Esophagus (tissue), 2 donors: ENCODE measurements at regions not wholly inside any gene's neighbourhood (a gene's known extent, or its start where the extent isn't known, plus 50 kb on each side); places are given as distances from the start of the nearest gene placed in this dataset.

Experiments used
- H3K27ac ChIP-seq, 2 donors: one replicate each; pipeline ENCODE4 v1.5.1; 2013; ENCODE audit warnings: low read depth in 2 of 2, mild to moderate bottlenecking in 2 of 2, inconsistent platforms in 1 of 2, low read length in 1 of 2, moderate library complexity in 1 of 2
- H3K27me3 ChIP-seq, 2 donors: one replicate each; pipeline ENCODE4 v1.6.1; 2013; ENCODE audit warnings: low read length in 2 of 2, control low read depth in 1 of 2, mild to moderate bottlenecking in 1 of 2; ENCODE audit not compliant: insufficient read depth in 2 of 2, control insufficient read depth in 1 of 2
- H3K36me3 ChIP-seq, 2 donors: one replicate each; pipeline ENCODE4 v1.6.1; 2013; ENCODE audit warnings: low read length in 1 of 2; ENCODE audit not compliant: control insufficient read depth in 2 of 2, insufficient read depth in 2 of 2
- H3K4me1 ChIP-seq, 2 donors: one replicate each; pipeline ENCODE4 v1.6.1; 2013; ENCODE audit warnings: low read length in 1 of 2; ENCODE audit not compliant: control insufficient read depth in 2 of 2, insufficient read depth in 2 of 2
- H3K4me3 ChIP-seq, 2 donors: one replicate each; pipeline ENCODE4 v1.5.1; 2013; ENCODE audit warnings: low read length in 2 of 2, mild to moderate bottlenecking in 2 of 2, low read depth in 1 of 2, moderate library complexity in 1 of 2
- H3K9me3 ChIP-seq, 2 donors: one replicate each; pipeline ENCODE4 v1.6.1; 2013; ENCODE audit warnings: mild to moderate bottlenecking in 2 of 2, low read depth in 1 of 2, low read length in 1 of 2, moderate library complexity in 1 of 2; ENCODE audit not compliant: control insufficient read depth in 2 of 2, insufficient read depth in 1 of 2
- WGBS, 2 donors: extraction: QIAGEN DNeasy Blood & Tissue Kit; methylation state at CpG; one replicate each; pipeline ENCODE4 v1.1.7; 2013; 5-methylcytosine and 5-hydroxymethylcytosine counted together
- donor health status: healthy with polysubstance abuse.
- donor health status: Bipolar disorder and iron deficiency.

DNA sequence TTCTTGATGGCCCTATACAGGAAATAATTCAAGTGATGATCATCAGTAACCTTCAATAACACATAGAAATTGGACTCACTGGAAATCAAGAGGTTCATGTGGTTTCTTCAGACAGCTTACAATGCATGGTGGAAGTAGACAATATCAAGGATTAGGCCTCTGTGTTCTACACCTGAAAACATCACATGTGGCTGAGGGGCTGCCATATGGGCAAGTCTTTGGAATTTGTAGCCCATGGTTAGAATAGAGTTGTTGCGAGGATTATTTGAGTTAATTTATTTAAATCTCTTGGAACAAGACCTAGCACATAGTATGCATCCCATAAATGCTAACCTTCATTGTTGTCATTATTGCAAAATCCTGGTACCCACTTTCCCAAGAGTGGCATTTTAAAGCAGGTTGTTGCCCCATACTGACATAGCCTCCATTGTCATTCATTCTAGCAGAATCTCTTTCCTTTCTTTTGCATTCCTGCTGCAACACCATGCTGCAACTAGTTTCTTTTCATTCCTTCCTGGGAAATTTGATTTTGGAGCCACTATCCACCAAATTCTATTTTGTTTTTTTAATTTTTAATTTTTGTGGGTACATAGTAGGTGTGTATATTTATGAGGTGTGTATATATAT lies 352.7 kb upstream of the NAV3 start:
- no peaks in the 10 kb centered on the region for H3K36me3 ChIP-seq
- 88 to 98% methylated on average over 1 of the region's 1 CpG for WGBS, 2 donors
- no peak overlapping the region for H3K4me3 ChIP-seq
- H3K4me1 ChIP-seq: no peaks in the 10 kb centered on the region
- H3K27me3 ChIP-seq: no peaks in the 10 kb centered on the region
- H3K9me3 ChIP-seq: no peaks in the 10 kb centered on the region
- no peak overlapping the region for H3K27ac ChIP-seq

DNA sequence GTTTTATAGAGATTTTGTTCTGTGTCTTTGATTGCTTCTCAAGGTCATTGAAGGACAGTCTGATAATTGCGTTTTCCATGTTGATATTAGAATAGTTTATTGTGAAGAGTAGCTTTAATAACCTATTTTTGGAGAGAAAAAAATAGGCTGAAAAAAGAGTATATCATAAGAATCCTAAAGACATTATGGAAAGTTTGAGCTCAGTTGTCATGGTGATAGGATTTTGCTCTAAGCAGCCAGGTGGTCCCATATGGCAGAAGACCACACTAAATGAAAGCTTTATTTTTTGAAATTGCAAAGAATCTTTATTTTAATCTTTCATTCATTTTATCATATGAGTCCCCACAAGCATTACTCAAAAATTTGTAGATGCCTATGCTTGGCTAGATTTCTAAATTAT lies 358.9 kb upstream of the NAV3 start:
- no peaks in the 10 kb centered on the region for H3K4me1 ChIP-seq
- H3K27ac ChIP-seq: no peak overlapping the region
- no peaks in the 10 kb centered on the region for H3K36me3 ChIP-seq
- H3K4me3 ChIP-seq: no peak overlapping the region
- 60 to 77% methylated on average over 1 of the region's 1 CpG for WGBS, 2 donors
- H3K9me3 ChIP-seq: no peaks in the 10 kb centered on the region
- no peaks in the 10 kb centered on the region for H3K27me3 ChIP-seq

DNA sequence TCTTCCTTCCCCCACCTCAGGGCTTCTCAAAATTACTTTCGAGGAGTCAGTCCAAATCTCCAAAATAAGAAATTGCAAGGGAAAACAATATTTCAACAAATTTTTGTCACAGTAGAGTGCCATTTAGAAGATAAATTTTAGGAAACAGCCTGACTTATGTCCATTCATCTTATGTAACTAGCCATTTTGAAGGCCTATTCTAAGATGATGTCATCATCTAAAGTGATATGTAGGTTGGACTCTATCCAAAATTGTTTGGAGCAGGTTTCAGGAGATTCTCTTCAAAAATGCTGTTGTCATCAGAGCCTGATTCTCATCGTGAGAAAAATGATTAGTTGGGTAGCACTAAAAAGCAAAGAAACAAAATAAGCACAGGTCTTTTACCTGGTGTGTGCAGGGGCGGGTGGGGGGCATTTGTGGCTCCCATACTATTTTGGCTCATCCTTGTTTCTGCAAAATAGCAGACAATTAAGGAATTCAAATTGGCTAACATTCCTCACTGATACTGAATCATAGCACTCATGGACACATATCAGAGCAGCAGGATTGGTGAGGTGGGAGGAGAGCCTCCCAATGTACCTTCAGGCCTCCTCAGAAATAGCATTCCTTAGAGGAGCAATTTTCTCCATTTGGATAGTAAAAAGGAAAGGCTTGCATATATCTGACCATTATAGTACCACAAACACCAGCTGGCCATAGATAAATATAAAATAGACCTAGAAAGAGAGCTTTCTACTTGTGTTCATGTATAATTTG lies 360.9 kb upstream of the NAV3 start:
- no peaks in the 10 kb centered on the region for H3K27me3 ChIP-seq
- H3K4me3 ChIP-seq: no peak overlapping the region
- WGBS, 2 donors: 74 to 78% methylated on average over 3 of the region's 3 CpGs
- no peaks in the 10 kb centered on the region for H3K4me1 ChIP-seq
- H3K36me3 ChIP-seq: no peaks in the 10 kb centered on the region
- H3K9me3 ChIP-seq: no peaks in the 10 kb centered on the region
- H3K27ac ChIP-seq: no peak overlapping the region

DNA sequence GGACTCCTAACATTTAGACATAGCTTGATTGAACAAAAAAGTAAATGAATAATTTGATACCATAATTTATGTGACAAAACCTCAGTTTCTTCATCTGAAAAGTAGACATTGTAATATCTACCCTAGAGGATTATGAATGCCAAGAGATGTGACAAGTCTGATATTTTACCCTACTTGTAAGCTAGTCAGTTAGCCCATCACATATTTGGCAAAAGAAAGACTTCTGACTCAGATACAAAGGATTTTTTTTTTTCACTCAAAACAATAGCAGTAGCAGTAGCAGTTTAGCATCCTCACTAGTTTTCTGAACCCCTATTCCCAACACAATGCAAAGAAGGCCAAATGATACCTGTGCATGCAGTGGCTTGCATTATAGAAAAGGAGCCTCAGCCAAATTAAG lies 377.3 kb upstream of the E2F7 start:
- H3K36me3 ChIP-seq: no peaks in the 10 kb centered on the region

DNA sequence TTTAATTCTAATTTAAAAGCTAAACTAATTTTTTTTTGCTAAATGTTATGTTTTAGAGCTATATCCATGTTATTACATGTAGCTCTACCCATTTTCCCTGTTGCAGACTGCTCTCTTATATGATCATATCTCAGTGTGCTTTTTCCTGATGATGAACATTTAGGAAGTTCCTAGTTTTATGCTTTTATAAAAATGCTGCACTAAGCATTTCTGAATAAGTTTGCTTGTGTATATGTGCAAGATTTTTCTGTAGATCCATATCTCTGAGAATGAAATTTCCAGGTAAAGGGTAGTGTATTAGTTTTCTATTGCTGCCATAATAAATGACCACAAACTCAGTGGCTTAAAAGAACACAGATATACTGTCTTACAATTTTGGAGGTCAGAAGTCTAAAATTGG lies 374.4 kb upstream of the E2F7 start:
- no peaks in the 10 kb centered on the region for H3K4me1 ChIP-seq
- no peak overlapping the region for H3K4me3 ChIP-seq
- no peak overlapping the region for H3K27ac ChIP-seq
- H3K36me3 ChIP-seq: no peaks in the 10 kb centered on the region
- no peaks in the 10 kb centered on the region for H3K27me3 ChIP-seq
- H3K9me3 ChIP-seq: no peaks in the 10 kb centered on the region

More for the DNA sequence above, 377.3 kb upstream of the E2F7 start:
- H3K4me3 ChIP-seq: no peak overlapping the region
- H3K9me3 ChIP-seq: peaks cover 0 to 3% of the 10 kb centered on the region in 2 donors
- no peaks in the 10 kb centered on the region for H3K27me3 ChIP-seq
- no peaks in the 10 kb centered on the region for H3K4me1 ChIP-seq
- H3K27ac ChIP-seq: no peak overlapping the region

DNA sequence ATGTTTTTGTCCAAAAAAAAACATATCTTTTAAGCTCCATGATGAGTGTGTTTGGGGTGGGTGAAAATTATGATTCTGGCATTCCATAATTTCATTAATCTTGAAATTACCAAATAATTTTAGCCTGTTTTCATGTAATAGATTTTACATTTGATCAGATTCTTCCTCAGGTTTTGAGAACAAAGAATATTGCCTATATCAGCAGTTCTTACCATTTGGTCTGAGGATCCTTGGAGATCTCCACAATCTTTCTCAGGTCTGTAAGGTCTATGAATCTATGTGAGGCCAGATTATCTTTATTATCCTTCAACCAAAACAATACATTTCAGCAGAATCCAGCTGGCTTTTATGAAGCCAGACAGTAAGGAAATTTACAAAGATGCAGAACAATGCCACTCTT lies 373.3 kb upstream of the E2F7 start:
- no peaks in the 10 kb centered on the region for H3K4me1 ChIP-seq
- H3K4me3 ChIP-seq: no peak overlapping the region
- H3K27ac ChIP-seq: no peak overlapping the region
- no peaks in the 10 kb centered on the region for H3K9me3 ChIP-seq
- H3K36me3 ChIP-seq: no peaks in the 10 kb centered on the region
- no peaks in the 10 kb centered on the region for H3K27me3 ChIP-seq

DNA sequence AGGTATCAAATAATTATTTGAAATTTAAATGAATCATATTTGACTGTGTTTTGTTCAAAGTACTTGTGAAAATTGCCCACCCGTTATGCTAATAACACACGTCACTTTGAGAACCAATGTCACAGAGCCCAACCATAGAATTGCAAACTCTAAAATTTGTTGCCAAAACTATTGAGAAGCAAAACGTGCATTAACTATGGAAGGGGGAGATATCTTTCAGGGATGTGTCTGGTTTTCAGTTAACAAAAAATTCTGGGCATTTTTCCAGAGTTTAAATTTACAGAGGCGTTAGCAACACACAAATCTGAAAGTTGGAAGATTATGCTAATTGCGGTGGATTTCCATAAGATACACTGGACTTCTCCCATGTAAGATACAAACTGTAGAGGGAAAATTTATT lies 371.8 kb upstream of the E2F7 start:
- WGBS, 2 donors: 70 to 72% methylated on average over 5 of the region's 5 CpGs
- no peak overlapping the region for H3K27ac ChIP-seq
- no peaks in the 10 kb centered on the region for H3K27me3 ChIP-seq
- no peaks in the 10 kb centered on the region for H3K4me1 ChIP-seq
- no peak overlapping the region for H3K4me3 ChIP-seq
- H3K36me3 ChIP-seq: no peaks in the 10 kb centered on the region
- peaks cover 0 to 2% of the 10 kb centered on the region in 2 donors for H3K9me3 ChIP-seq

DNA sequence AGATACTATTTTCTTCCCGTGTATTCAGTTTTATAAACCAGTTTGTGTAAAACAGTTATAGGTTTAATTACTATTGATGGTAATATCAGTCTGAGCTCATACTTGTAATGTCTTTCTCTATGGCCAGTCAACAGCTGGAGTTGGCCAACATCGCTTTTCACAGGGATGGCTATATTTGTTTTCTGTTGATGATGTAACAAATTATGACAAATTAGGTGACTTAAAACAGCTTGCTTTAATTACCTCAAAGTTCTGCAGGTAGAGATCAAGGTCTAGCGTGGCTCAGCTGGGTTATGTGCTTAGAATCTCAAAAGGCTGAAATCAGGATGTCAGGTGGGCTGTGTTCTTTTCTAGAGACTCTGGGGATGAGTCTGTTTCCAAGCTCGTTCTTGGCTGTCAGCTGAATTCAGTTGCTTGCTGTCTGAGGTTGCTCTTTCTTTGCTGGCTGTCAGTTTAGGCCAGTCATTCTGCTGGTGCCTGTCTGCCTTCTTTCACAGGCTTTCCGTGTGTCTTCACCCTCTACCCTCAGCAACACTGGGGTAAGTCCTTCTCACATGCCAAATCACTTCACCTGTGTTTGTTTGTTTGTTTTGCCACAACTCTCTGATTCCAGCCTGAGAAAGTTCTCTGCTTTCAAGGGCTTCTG lies 370.2 kb upstream of the E2F7 start:
- WGBS, 2 donors: 63 to 70% methylated on average over 5 of the region's 5 CpGs
- peaks cover 0 to 2% of the 10 kb centered on the region in 2 donors for H3K9me3 ChIP-seq
- H3K27ac ChIP-seq: no peak overlapping the region
- H3K36me3 ChIP-seq: no peaks in the 10 kb centered on the region
- H3K27me3 ChIP-seq: no peaks in the 10 kb centered on the region
- H3K4me3 ChIP-seq: no peak overlapping the region
- no peaks in the 10 kb centered on the region for H3K4me1 ChIP-seq

DNA sequence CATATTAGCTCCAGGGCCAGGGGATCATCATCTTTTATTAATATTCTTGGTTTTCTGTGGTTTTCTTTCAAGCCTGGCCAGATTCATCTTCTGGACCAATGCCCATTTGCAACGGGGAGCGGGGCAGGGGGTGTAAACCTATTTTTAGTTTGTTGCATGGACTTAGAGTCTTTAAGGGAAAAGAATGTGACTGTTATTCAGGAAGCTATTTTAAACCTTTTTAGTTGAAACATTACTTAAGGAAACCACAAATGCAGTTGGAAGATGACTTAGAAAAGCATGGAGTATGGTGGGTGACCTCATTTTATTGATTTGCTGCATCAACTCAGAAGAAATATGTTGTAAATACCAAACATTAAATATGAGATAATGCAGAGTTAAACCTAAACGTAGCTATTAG lies 368.4 kb upstream of the E2F7 start:
- Histone ChIP-seq H3K9me3 (peaks cover 0 to 2% of the 10 kb centered on the region in 2 donors), H3K4me3 (no peak overlapping the region), H3K4me1 (no peaks in the 10 kb centered on the region), H3K27ac (no peak overlapping the region), H3K36me3 (no peaks in the 10 kb centered on the region), H3K27me3 (no peaks in the 10 kb centered on the region)
- WGBS, 2 donors: 44 to 45% methylated on average over 3 of the region's 3 CpGs

DNA sequence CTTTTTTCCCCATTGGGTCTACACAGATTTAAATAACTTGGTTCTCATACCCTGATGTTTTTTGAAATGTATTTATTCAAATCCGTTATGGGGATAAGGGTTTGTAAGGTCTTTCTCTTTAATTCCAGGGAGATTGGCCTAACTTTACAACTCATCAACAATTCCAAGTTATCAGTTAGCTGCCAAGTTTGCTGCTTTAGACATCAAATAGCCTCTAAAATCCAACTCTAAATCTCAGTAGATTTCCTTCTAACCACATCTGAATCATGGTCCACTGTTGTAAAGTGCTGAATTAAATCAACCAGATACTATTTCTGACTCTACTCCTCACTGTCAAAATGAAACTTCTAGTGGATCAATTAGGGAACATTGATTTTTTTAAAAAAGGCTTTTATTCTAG lies 364.1 kb upstream of the E2F7 start:
- Histone ChIP-seq H3K27me3 (no peaks in the 10 kb centered on the region), H3K36me3 (no peaks in the 10 kb centered on the region), H3K9me3 (peaks cover 0 to 6% of the 10 kb centered on the region in 2 donors), H3K4me1 (no peaks in the 10 kb centered on the region), H3K27ac (no peak overlapping the region), H3K4me3 (no peak overlapping the region)
- 59 to 68% methylated on average over 1 of the region's 1 CpG for WGBS, 2 donors
